ENCODE measurements at regions not wholly inside any gene's neighbourhood (a gene's known extent, or its start where the extent isn't known, plus 50 kb on each side); places are given as distances from the start of the nearest gene placed in this dataset.

DNA sequence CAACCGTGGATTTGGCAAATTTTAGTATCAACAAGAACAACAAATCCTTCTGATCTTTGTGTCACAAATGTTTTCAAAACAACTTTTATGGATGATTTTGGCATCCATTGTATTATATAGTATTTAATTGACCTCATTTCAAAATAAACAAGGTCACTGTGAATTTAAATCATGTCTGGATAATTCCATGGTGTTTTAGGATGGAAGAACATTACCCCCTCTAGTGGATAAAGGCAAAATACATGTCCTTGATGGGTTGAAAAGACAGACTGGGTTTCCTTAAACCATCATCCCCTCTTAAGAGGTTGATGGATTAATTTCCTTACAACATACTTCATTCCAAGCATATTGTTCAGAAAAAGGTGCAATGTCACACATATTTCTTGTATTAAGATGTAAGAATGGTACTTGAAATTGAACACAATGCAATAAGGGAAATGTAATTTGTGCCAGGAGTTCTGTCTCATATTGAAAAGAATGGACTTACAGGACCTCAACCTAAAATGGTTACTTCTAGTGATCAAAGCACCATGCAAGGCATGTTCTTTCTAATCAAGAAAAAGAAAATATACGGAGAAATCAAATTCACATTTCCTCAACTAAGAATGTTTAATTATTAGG lies 352.0 kb downstream of the BCAT1 start:
- intact Hi-C loops (cut with DNase I; ENCODE audit: low total_unique reads): no loop called here
- no peaks in the 10 kb centered on the region for H3K27me3 ChIP-seq
- H3K4me1 ChIP-seq: peaks cover 0 to 11% (median 0%) of the 10 kb centered on the region in 4 donors
- TF ChIP-seq, protein P1, sequence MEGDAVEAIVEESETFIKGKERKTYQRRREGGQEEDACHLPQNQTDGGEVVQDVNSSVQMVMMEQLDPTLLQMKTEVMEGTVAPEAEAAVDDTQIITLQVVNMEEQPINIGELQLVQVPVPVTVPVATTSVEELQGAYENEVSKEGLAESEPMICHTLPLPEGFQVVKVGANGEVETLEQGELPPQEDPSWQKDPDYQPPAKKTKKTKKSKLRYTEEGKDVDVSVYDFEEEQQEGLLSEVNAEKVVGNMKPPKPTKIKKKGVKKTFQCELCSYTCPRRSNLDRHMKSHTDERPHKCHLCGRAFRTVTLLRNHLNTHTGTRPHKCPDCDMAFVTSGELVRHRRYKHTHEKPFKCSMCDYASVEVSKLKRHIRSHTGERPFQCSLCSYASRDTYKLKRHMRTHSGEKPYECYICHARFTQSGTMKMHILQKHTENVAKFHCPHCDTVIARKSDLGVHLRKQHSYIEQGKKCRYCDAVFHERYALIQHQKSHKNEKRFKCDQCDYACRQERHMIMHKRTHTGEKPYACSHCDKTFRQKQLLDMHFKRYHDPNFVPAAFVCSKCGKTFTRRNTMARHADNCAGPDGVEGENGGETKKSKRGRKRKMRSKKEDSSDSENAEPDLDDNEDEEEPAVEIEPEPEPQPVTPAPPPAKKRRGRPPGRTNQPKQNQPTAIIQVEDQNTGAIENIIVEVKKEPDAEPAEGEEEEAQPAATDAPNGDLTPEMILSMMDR (IDR thresholded peaks at IDR 0.05): peak; percentile 68 to 73
- no peaks in the 10 kb centered on the region for H3K9me3 ChIP-seq
- no peaks in the 10 kb centered on the region for H3K36me3 ChIP-seq
- no peak overlapping the region for H3K4me3 ChIP-seq
- DNase-seq: no peak
- H3K27ac ChIP-seq: no peak overlapping the region

DNA sequence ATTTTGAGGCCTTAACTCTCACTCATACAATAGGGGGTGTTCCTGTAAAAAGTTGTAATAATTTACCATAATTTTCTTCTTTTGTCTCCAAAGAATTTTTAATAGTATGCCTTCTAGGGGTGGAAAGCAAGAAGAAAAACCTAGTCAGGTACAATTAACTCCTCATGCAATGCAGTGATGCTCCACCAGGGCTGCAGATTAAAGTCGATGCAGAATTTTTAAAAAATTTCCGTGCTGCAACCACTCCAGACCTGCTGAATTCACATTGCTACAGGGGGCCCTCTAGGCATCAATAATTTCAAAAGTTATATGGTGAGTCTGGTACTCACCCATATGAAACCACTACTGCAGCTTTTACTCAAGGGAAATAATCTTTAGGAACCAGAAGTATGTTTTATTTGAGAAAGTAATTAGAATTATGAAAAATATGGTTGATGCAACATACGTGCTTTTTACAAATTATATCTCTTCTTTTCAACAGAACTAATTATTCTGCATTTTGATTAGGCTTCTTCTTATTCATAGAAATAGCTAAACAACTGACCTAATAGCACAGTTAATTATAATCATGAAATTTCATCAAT lies 353.2 kb downstream of the BCAT1 start:
- Histone ChIP-seq H3K27me3 (no peaks in the 10 kb centered on the region), H3K9me3 (no peaks in the 10 kb centered on the region), H3K27ac (no peak overlapping the region), H3K4me3 (no peak overlapping the region), H3K36me3 (no peaks in the 10 kb centered on the region), H3K4me1 (peaks cover 0 to 4% (median 0%) of the 10 kb centered on the region in 4 donors)
- TF ChIP-seq, protein P1 (IDR thresholded peaks at IDR 0.05): peak in 1 of 2 experiments; percentile 20
- intact Hi-C loops (cut with DNase I; ENCODE audit: low total_unique reads): no loop called here
- DNase-seq: no peak

DNA sequence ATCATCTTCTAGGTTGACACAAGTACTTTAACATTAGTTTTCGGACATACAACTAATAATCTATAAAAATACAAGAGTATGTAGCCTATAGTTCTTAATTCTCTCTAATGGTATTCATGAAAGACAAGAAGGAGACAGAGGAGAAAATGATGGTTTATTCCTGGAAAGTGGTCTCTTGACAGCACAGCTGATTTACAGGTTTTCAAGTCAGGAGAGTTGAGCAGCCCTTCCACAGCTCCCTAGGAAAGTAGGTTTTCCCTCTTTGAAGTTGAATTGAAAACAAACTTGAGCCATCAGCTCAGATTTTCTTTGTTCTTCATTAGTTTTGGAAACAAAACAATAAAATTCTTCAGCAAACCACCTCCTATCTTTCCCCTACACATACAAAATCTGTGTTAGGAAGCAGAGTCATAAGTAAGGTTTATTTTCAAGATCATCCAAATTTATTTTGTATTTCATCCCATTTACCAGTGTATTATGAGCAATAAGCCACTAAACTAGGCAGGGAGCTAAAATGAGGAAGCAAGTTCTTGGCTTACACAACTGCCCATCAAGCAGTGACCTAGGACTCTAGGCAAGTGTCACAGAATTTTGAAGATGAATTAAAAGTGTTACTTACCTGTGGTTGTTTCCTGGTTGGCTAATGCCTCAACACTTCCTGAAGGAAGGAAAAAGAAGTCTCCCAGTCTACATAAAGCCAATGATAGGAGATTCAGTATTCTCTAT lies 357.0 kb downstream of the BCAT1 start:
- Histone ChIP-seq H3K27ac (no peak overlapping the region), H3K4me3 (no peak overlapping the region), H3K4me1 (no peaks in the 10 kb centered on the region), H3K27me3 (no peaks in the 10 kb centered on the region), H3K36me3 (no peaks in the 10 kb centered on the region), H3K9me3 (no peaks in the 10 kb centered on the region)
- no peak for DNase-seq
- TF ChIP-seq, protein P1 (IDR thresholded peaks at IDR 0.05): no peak
- intact Hi-C loops (cut with DNase I; ENCODE audit: low total_unique reads): no loop called here

DNA sequence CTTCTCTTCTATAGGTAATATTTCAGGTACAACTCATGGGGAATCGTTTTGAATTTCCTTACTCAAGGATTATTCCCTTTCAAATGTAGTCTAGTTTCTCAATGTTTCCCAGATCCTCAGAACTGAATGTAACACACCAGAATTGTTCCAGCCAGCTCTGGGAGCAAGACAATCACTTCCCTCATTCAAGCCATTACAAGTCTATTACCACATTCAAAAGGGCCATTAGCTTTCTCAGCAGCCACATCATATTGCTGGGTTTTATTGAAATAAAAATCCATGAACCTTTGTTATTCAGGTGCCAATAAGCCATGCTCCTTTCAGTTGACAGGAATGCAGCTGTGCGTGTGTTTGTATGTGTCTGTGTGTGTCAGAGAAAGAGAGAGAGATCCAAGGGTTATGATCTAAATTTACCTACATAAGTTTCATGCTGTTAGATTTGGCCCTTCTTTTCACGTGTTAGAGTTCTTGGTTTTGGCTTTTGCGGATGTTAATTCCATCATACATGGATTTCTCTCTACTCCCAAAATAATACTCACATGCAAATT lies 357.7 kb downstream of the BCAT1 start:
- Histone ChIP-seq H3K9me3 (no peaks in the 10 kb centered on the region), H3K4me3 (no peak overlapping the region), H3K36me3 (no peaks in the 10 kb centered on the region), H3K27ac (no peak overlapping the region), H3K27me3 (no peaks in the 10 kb centered on the region), H3K4me1 (no peaks in the 10 kb centered on the region)
- no peak for DNase-seq
- intact Hi-C loops (cut with DNase I; ENCODE audit: low total_unique reads): no loop called here
- TF ChIP-seq, protein P1 (IDR thresholded peaks at IDR 0.05): no peak

DNA sequence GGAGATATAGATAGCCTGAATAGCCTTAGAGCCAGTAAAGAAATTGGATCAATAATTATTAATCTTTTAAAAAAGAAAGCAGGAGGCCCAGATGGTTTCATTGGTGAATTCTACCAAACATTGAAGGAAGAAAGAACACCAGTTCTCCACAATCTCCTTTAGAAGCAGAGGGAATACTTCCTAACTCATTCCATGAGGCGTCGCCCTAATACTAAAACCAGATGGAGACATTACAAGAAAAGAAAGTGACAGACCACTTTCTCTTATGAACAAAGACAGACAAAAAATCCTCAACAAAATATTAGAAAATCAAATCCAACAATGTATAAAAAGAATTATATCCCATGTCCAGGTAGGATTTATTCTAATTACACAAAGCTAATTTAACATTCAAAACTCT lies 362.6 kb downstream of the BCAT1 start:
- Histone ChIP-seq H3K36me3 (no peaks in the 10 kb centered on the region), H3K9me3 (no peaks in the 10 kb centered on the region), H3K4me1 (no peaks in the 10 kb centered on the region), H3K27me3 (no peaks in the 10 kb centered on the region), H3K27ac (no peak overlapping the region), H3K4me3 (no peak overlapping the region)
- intact Hi-C loops (cut with DNase I; ENCODE audit: low total_unique reads): no loop called here
- no peak for DNase-seq
- TF ChIP-seq, protein P1 (IDR thresholded peaks at IDR 0.05): no peak
